ENCODE measurements at regions not wholly inside any gene's neighbourhood (a gene's known extent, or its start where the extent isn't known, plus 50 kb on each side); places are given as distances from the start of the nearest gene placed in this dataset.
"Not testable (repeated sequence)": the region's sequence is repeated elsewhere in the genome, so short reads cannot be mapped to it uniquely, and the experiment has no call there.

DNA sequence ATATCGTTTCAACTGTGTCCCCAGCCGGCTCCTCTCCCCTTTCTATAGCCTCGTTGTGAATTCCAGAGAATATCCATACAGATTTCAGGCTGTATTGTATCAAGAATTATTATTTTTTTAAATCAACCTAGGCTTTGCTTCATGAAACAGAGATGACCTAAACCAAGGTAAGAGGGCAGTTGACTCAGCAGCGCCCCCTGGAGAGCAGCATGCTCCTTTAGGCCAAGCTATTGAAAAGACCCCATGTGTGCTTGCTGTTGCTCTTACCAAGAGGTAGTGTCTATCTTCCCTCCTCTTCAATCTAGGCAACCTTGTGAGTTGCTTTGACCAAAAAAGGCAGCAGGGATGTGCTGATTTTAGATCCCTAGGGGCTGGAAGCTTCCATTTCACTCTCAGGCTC lies 426.7 kb upstream of the SMIM21 start:
- H3K4me1 ChIP-seq (ENCODE audit: low read depth) = no peaks in the 10 kb centered on the region
- intact Hi-C loops (cut with DNase I, micrococcal nuclease) = no loop called here
- H3K4me3 ChIP-seq = no peak overlapping the region
- no peaks in the 10 kb centered on the region for H3K36me3 ChIP-seq (ENCODE audit: low read depth)
- DNase-seq = peak in 2 of 3 donors; percentile 41 to 67
- H3K9me3 ChIP-seq = no peaks in the 10 kb centered on the region
- ATAC-seq = no peak
- TF ChIP-seq, protein P1, sequence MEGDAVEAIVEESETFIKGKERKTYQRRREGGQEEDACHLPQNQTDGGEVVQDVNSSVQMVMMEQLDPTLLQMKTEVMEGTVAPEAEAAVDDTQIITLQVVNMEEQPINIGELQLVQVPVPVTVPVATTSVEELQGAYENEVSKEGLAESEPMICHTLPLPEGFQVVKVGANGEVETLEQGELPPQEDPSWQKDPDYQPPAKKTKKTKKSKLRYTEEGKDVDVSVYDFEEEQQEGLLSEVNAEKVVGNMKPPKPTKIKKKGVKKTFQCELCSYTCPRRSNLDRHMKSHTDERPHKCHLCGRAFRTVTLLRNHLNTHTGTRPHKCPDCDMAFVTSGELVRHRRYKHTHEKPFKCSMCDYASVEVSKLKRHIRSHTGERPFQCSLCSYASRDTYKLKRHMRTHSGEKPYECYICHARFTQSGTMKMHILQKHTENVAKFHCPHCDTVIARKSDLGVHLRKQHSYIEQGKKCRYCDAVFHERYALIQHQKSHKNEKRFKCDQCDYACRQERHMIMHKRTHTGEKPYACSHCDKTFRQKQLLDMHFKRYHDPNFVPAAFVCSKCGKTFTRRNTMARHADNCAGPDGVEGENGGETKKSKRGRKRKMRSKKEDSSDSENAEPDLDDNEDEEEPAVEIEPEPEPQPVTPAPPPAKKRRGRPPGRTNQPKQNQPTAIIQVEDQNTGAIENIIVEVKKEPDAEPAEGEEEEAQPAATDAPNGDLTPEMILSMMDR (IDR thresholded peaks at IDR 0.05) = peak; percentile 31

DNA sequence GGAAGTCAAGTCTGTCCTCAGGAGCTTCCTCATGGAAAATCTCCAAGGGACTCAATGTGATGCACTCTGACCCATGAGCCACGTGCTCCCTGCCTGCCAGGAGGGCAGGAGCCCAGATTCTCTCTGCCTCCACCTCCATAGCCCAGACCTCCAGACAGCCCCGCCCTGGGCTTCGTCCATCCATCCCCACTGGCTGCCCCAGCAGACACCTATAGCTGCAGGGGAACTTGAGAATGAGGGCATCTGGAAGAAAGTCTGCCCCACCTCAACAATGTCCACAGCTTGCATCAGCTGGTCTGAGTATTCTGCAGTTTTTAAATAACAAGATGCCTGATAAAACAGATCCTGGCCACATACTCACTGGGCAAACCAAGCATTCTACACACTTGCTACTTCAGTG lies 418.8 kb upstream of the SMIM21 start:
- DNase-seq (no peak), ATAC-seq (no peak)
- intact Hi-C loops (cut with DNase I, micrococcal nuclease) = no loop called here
- TF ChIP-seq, protein P1 (IDR thresholded peaks at IDR 0.05) = no peak
- no peaks in the 10 kb centered on the region for H3K4me1 ChIP-seq (ENCODE audit: low read depth)
- H3K4me3 ChIP-seq = no peak overlapping the region
- no peaks in the 10 kb centered on the region for H3K9me3 ChIP-seq
- H3K36me3 ChIP-seq (ENCODE audit: low read depth) = no peaks in the 10 kb centered on the region

DNA sequence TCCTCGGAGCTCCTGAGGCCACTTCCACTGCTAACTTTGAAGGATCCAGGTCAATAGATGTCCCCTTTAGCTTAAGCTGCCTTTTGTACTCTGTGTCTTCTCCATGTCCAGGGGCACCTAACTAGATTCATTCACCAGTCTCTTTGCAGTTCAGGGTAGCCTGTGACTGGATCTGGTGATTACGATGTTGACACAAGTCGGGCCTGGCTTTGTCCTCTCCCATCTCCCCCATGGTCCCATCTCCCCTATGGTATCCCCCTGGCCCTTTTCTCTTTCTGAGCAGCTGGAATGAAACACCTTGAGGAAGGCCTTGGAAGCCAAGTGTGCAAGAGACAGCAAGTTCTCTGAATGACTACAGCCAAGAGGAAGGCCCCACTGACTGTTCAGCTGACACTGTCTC lies 417.9 kb upstream of the SMIM21 start:
- H3K9me3 ChIP-seq = no peaks in the 10 kb centered on the region
- TF ChIP-seq, protein P1 (IDR thresholded peaks at IDR 0.05) = no peak
- ATAC-seq (no peak), DNase-seq (no peak)
- no peaks in the 10 kb centered on the region for H3K4me1 ChIP-seq (ENCODE audit: low read depth)
- no peaks in the 10 kb centered on the region for H3K36me3 ChIP-seq (ENCODE audit: low read depth)
- no peak overlapping the region for H3K4me3 ChIP-seq
- intact Hi-C loops (cut with DNase I, micrococcal nuclease) = no loop called here

DNA sequence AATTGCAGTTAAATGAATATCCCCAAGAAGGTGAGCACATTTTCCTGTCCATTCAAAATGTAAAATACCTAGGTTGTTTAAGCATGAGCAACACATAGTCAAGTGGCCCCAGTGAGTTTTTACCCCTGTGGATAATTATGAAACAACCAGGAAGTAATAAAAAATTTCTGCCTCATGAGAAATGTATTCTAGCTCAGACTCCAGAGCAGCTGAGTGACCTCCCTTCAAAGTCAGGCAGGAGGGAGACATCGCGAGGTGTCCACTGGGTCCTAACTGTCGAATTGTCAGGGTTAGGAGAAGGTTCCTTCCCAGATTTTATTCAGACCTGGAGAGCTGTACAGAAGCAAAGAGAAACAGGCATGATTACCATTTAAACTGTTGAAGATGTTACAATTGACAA lies 416.6 kb upstream of the SMIM21 start:
- H3K4me3 ChIP-seq = no peak overlapping the region
- peak; percentile 42 for ATAC-seq
- peak in 1 of 3 donors; percentile 12 for DNase-seq

DNA sequence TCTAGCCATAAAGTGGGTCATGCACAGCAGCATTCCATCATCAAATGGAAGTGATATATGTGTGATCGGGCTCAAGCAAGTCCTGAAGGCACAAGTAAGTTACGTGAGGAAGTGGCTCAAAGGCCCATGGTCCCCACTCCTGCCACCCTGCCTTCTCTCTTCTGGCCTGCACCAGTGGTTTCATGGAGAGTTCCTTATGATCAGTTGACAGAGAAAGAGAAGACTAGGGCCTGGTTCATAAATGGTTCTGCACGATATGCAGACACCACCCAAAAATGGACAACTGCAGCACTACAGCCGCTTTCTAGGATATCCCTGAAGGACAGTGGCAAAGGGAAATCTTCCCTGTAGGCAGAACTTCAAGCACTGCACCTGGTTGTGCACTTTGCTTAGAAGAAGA lies 412.6 kb upstream of the SMIM21 start:
- intact Hi-C loops (cut with DNase I, micrococcal nuclease) = no loop called here
- no peaks in the 10 kb centered on the region for H3K9me3 ChIP-seq
- H3K36me3 ChIP-seq (ENCODE audit: low read depth) = no peaks in the 10 kb centered on the region
- no peak overlapping the region for H3K4me3 ChIP-seq
- ATAC-seq (no peak), DNase-seq (no peak)
- TF ChIP-seq, protein P1 (IDR thresholded peaks at IDR 0.05) = no peak
- no peaks in the 10 kb centered on the region for H3K4me1 ChIP-seq (ENCODE audit: low read depth)

More for the DNA sequence above, 416.6 kb upstream of the SMIM21 start:
- no peaks in the 10 kb centered on the region for H3K36me3 ChIP-seq (ENCODE audit: low read depth)
- H3K9me3 ChIP-seq = no peaks in the 10 kb centered on the region
- intact Hi-C loops (cut with DNase I, micrococcal nuclease) = no loop called here
- no peaks in the 10 kb centered on the region for H3K4me1 ChIP-seq (ENCODE audit: low read depth)
- TF ChIP-seq, protein P1 (IDR thresholded peaks at IDR 0.05) = no peak

DNA sequence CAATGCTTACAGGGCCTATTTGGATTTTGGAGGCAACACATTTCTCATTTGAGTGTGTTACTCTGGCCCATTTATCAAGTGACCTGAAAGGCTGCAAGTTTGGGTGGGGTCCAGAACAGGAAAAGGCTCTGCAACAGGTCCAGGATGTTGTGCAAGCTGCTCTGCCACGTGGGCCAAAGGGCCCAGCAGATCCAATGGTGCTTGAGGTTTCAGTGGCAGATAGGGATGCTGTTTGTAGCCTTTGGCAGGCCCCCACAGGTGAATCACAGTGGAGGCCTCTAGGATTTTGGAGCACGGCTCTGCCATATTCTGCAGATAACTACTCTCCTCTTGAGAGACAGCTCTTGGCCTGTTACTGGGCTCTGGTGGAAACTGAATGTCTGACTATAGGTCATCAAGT lies 412.2 kb upstream of the SMIM21 start:
- DNase-seq = not testable (repeated sequence)

More for the DNA sequence above, 412.2 kb upstream of the SMIM21 start:
- ATAC-seq; H3K36me3 ChIP-seq (ENCODE audit: low read depth); H3K4me1 ChIP-seq (ENCODE audit: low read depth); intact Hi-C loops (cut with DNase I, micrococcal nuclease); H3K9me3 ChIP-seq; H3K4me3 ChIP-seq: not testable (repeated sequence)
